GM19351 (cell line): ENCODE measurements at regions not wholly inside any gene's neighbourhood (a gene's known extent, or its start where the extent isn't known, plus 50 kb on each side); places are given as distances from the start of the nearest gene placed in this dataset.
"Not testable (repeated sequence)": the region's sequence is repeated elsewhere in the genome, so short reads cannot be mapped to it uniquely, and the experiment has no call there.

Experiments used
- ATAC-seq: cut with Tn5 transposase; IDR thresholded peaks from one replicate; pipeline ENCODE4 v1.9.1; 2021; ENCODE audit warnings: mild to moderate bottlenecking, moderate library complexity; ENCODE audit not compliant: unreplicated experiment

- no peak for ATAC-seq
These were observed 207.3 kb upstream of the MAGEB2 start for GRCh38 chrX:30008031-30008430.

GRCh38 chrX:30010471-30010870 lies 204.9 kb upstream of the MAGEB2 start:
- no peak for ATAC-seq

GRCh38 chrX:30015440-30015839 lies 199.9 kb upstream of the MAGEB2 start:
- ATAC-seq = no peak

- no peak for ATAC-seq
These were observed 187.7 kb upstream of the MAGEB2 start for GRCh38 chrX:30027636-30028035.

- not testable (repeated sequence) for ATAC-seq
These were observed 179.0 kb upstream of the MAGEB2 start for GRCh38 chrX:30036406-30036805.

- no peak for ATAC-seq
These were observed 175.6 kb upstream of the MAGEB2 start for GRCh38 chrX:30039768-30040167.

- ATAC-seq = peak; percentile 69
These were observed 154.6 kb upstream of the MAGEB2 start for GRCh38 chrX:30060718-30061117.

GRCh38 chrX:30065226-30065625 lies 150.1 kb upstream of the MAGEB2 start:
- ATAC-seq = no peak

- no peak for ATAC-seq
These were observed 147.7 kb upstream of the MAGEB2 start for GRCh38 chrX:30067677-30068076.

GRCh38 chrX:30085571-30085970 lies 129.8 kb upstream of the MAGEB2 start:
- ATAC-seq = no peak

- no peak for ATAC-seq
These were observed 103.9 kb upstream of the MAGEB2 start for GRCh38 chrX:30111431-30111830.

GRCh38 chrX:30141966-30142365 lies 73.4 kb upstream of the MAGEB2 start:
- peak; percentile 96 for ATAC-seq

- no peak for ATAC-seq
These were observed 71.1 kb upstream of the MAGEB2 start for GRCh38 chrX:30144221-30144620.

- ATAC-seq = no peak
These were observed 70.2 kb upstream of the MAGEB2 start for GRCh38 chrX:30144971-30145731.

- no peak for ATAC-seq
These were observed 67.2 kb upstream of the MAGEB2 start for GRCh38 chrX:30147996-30148643.

GRCh38 chrX:30149206-30149605 lies 66.2 kb upstream of the MAGEB2 start:
- not testable (repeated sequence) for ATAC-seq

- ATAC-seq = no peak
These were observed 65.0 kb upstream of the MAGEB2 start for GRCh38 chrX:30150196-30150895.

- no peak for ATAC-seq
These were observed 63.4 kb upstream of the MAGEB2 start for GRCh38 chrX:30151964-30152363.

- ATAC-seq = peak; percentile 56
These were observed 62.0 kb upstream of the MAGEB2 start for GRCh38 chrX:30153175-30153880.

GRCh38 chrX:30153881-30154260 lies 61.5 kb upstream of the MAGEB2 start:
- no peak for ATAC-seq

GRCh38 chrX:30156009-30156408 lies 59.4 kb upstream of the MAGEB2 start:
- ATAC-seq = no peak
